Vagina (tissue), 2 donors: ENCODE measurements at regions not wholly inside any gene's neighbourhood (a gene's known extent, or its start where the extent isn't known, plus 50 kb on each side); places are given as distances from the start of the nearest gene placed in this dataset.

Experiments
- DNase-seq, 2 donors: peaks; one replicate each; pipeline ENCODE4 v3.0.0-alpha.2; 2017; ENCODE audit errors: extremely low spot score in 2 of 2
- H3K27ac ChIP-seq: fragments of 200-600 bp; sonication (generic); one replicate; pipeline ENCODE4 v1.5.1; 2019
- H3K27me3 ChIP-seq: fragments of 200-600 bp; sonication (generic); one replicate; pipeline ENCODE4 v1.5.1; 2019
- H3K36me3 ChIP-seq, 2 donors: fragments of 200-600 bp; sonication (generic); one replicate each; pipeline ENCODE4 v1.5.1; 2017 to 2019
- H3K4me1 ChIP-seq: fragments of 200-600 bp; sonication (generic); one replicate; pipeline ENCODE4 v1.5.1; 2019
- H3K4me3 ChIP-seq, 2 donors: fragments of 200-600 bp; sonication (generic); 1 replicate in 1 of 2; 2 replicates in 1 of 2; pipeline ENCODE4 v1.5.1; 2016 to 2019
- H3K9me3 ChIP-seq: fragments of 200-600 bp; sonication (generic); one replicate; pipeline ENCODE4 v1.5.1; 2019
- CTCF ChIP-seq, 3 experiments: fragments of 450-650 bp in 2 of 3; fragments of 200-600 bp in 1 of 3; sonication (generic) in 1 of 3; IDR thresholded peaks; one replicate each; pipeline ENCODE4 v1.5.1; 2017 to 2019; ENCODE audit warnings: antibody characterized with exemption in 3 of 3, mild to moderate bottlenecking in 2 of 3, moderate library complexity in 2 of 3
- POLR2A ChIP-seq, 2 donors: fragments of 450-650 bp; IDR thresholded peaks; one replicate each; pipeline ENCODE4 v1.6.1; 2017; ENCODE audit warnings: antibody characterized with exemption in 2 of 2, mild to moderate bottlenecking in 2 of 2, moderate library complexity in 2 of 2
- POLR2AphosphoS5 ChIP-seq, 2 donors: sonication (generic); formaldehyde crosslinking; IDR thresholded peaks; one replicate each; pipeline ENCODE4 v1.9.0; 2017; ENCODE audit warnings: antibody characterized with exemption in 2 of 2, mild to moderate bottlenecking in 2 of 2, low read depth in 1 of 2; ENCODE audit not compliant: insufficient read depth in 1 of 2
- intact Hi-C: fragments of 100-400 bp; cut with DNase I; formaldehyde crosslinking; loops from one replicate; pipeline ENCODE4 v1.15.1; 2023

- Histone ChIP-seq H3K4me3 (no peak overlapping the region), H3K4me1 (no peaks in the 10 kb centered on the region), H3K9me3 (no peaks in the 10 kb centered on the region), H3K36me3 (no peaks in the 10 kb centered on the region), H3K27me3 (no peaks in the 10 kb centered on the region), H3K27ac (no peak overlapping the region)
- intact Hi-C loops = no loop called here
- TF ChIP-seq POLR2AphosphoS5 (IDR thresholded peaks at IDR 0.05; ENCODE audit: insufficient read depth in 1 of 2, low read depth in 1 of 2) (no peak), POLR2A (IDR thresholded peaks at IDR 0.05) (no peak), CTCF (IDR thresholded peaks at IDR 0.05) (no peak)
- DNase-seq = no peak
Observed at GRCh38 chr5:91635950-91636734, 253.0 kb upstream of the ARRDC3 start.

GRCh38 chr5:91632871-91633270 lies 249.8 kb upstream of the ARRDC3 start:
- Histone ChIP-seq H3K4me3 (no peak overlapping the region), H3K4me1 (no peaks in the 10 kb centered on the region), H3K27me3 (no peaks in the 10 kb centered on the region), H3K36me3 (no peaks in the 10 kb centered on the region), H3K9me3 (no peaks in the 10 kb centered on the region), H3K27ac (no peak overlapping the region)
- DNase-seq = no peak
- intact Hi-C loops = no loop called here
- TF ChIP-seq CTCF (IDR thresholded peaks at IDR 0.05) (no peak), POLR2AphosphoS5 (IDR thresholded peaks at IDR 0.05; ENCODE audit: insufficient read depth in 1 of 2, low read depth in 1 of 2) (no peak), POLR2A (IDR thresholded peaks at IDR 0.05) (no peak)

- intact Hi-C loops = no loop called here
Observed at GRCh38 chr5:91611746-91612145, 228.6 kb upstream of the ARRDC3 start.

DNA sequence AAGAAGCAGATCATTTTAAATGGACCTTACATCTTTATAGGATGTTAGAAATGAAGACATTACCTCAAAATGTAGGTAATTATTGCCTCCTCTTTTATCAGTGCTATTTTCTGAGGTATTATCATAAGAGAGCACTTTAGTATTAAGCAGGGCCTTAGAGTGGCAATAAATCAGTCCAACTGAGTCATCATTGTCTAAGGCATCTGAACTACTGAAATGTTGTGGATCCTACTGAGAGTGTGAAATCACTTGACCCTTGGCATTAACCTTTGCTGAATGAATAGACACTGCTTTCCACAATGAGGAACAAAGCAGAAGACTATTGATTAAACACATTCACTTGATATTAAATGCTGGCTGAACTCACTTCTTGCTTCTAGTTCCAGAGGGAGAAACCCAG lies 224.6 kb upstream of the ARRDC3 start:
- Histone ChIP-seq H3K27ac (no peak overlapping the region), H3K9me3 (no peaks in the 10 kb centered on the region), H3K27me3 (no peaks in the 10 kb centered on the region), H3K36me3 (no peaks in the 10 kb centered on the region), H3K4me1 (no peaks in the 10 kb centered on the region), H3K4me3 (no peak overlapping the region)
- no peak for DNase-seq
- TF ChIP-seq POLR2AphosphoS5 (IDR thresholded peaks at IDR 0.05; ENCODE audit: insufficient read depth in 1 of 2, low read depth in 1 of 2) (no peak), CTCF (IDR thresholded peaks at IDR 0.05) (no peak), POLR2A (IDR thresholded peaks at IDR 0.05) (no peak)
- intact Hi-C loops = no loop called here

More at GRCh38 chr5:91611746-91612145, 228.6 kb upstream of the ARRDC3 start:
- H3K4me3 ChIP-seq = no peak overlapping the region
- no peak for DNase-seq
- TF ChIP-seq POLR2AphosphoS5 (IDR thresholded peaks at IDR 0.05; ENCODE audit: insufficient read depth in 1 of 2, low read depth in 1 of 2) (no peak), CTCF (IDR thresholded peaks at IDR 0.05) (no peak), POLR2A (IDR thresholded peaks at IDR 0.05) (no peak)
- H3K36me3 ChIP-seq = no peaks in the 10 kb centered on the region
- H3K9me3 ChIP-seq = no peaks in the 10 kb centered on the region
- H3K27me3 ChIP-seq = no peaks in the 10 kb centered on the region
- no peak overlapping the region for H3K27ac ChIP-seq
- H3K4me1 ChIP-seq = no peaks in the 10 kb centered on the region

- Histone ChIP-seq H3K27ac (no peak overlapping the region), H3K36me3 (no peaks in the 10 kb centered on the region), H3K9me3 (no peaks in the 10 kb centered on the region), H3K4me3 (no peak overlapping the region), H3K27me3 (no peaks in the 10 kb centered on the region), H3K4me1 (no peaks in the 10 kb centered on the region)
- intact Hi-C loops = no loop called here
- no peak for DNase-seq
- no peak for TF ChIP-seq POLR2A (IDR thresholded peaks at IDR 0.05)
- no peak for TF ChIP-seq POLR2AphosphoS5 (IDR thresholded peaks at IDR 0.05; ENCODE audit: insufficient read depth in 1 of 2, low read depth in 1 of 2)
- TF ChIP-seq CTCF (IDR thresholded peaks at IDR 0.05) = no peak
Observed at GRCh38 chr5:91599863-91600262, 216.7 kb upstream of the ARRDC3 start.
